Vagina (tissue), 2 donors: ENCODE measurements at regions not wholly inside any gene's neighbourhood (a gene's known extent, or its start where the extent isn't known, plus 50 kb on each side); places are given as distances from the start of the nearest gene placed in this dataset.

Experiments used
- DNase-seq, 2 donors: peaks; one replicate each; pipeline ENCODE4 v3.0.0-alpha.2; 2017; ENCODE audit errors: extremely low spot score in 2 of 2
- H3K27ac ChIP-seq: fragments of 200-600 bp; sonication (generic); one replicate; pipeline ENCODE4 v1.5.1; 2019
- H3K27me3 ChIP-seq: fragments of 200-600 bp; sonication (generic); one replicate; pipeline ENCODE4 v1.5.1; 2019
- H3K36me3 ChIP-seq, 2 donors: fragments of 200-600 bp; sonication (generic); one replicate each; pipeline ENCODE4 v1.5.1; 2017 to 2019
- H3K4me1 ChIP-seq: fragments of 200-600 bp; sonication (generic); one replicate; pipeline ENCODE4 v1.5.1; 2019
- H3K4me3 ChIP-seq, 2 donors: fragments of 200-600 bp; sonication (generic); 1 replicate in 1 of 2; 2 replicates in 1 of 2; pipeline ENCODE4 v1.5.1; 2016 to 2019
- H3K9me3 ChIP-seq: fragments of 200-600 bp; sonication (generic); one replicate; pipeline ENCODE4 v1.5.1; 2019
- POLR2A ChIP-seq, 2 donors: fragments of 450-650 bp; IDR thresholded peaks; one replicate each; pipeline ENCODE4 v1.6.1; 2017; ENCODE audit warnings: antibody characterized with exemption in 2 of 2, mild to moderate bottlenecking in 2 of 2, moderate library complexity in 2 of 2
- POLR2AphosphoS5 ChIP-seq, 2 donors: sonication (generic); formaldehyde crosslinking; IDR thresholded peaks; one replicate each; pipeline ENCODE4 v1.9.0; 2017; ENCODE audit warnings: antibody characterized with exemption in 2 of 2, mild to moderate bottlenecking in 2 of 2, low read depth in 1 of 2; ENCODE audit not compliant: insufficient read depth in 1 of 2
- intact Hi-C: fragments of 100-400 bp; cut with DNase I; formaldehyde crosslinking; loops from one replicate; pipeline ENCODE4 v1.15.1; 2023
- TF ChIP-seq, protein P1 (sequence below), 3 experiments: fragments of 450-650 bp in 2 of 3; fragments of 200-600 bp in 1 of 3; sonication (generic) in 1 of 3; IDR thresholded peaks; one replicate each; pipeline ENCODE4 v1.5.1; 2017 to 2019; ENCODE audit warnings: antibody characterized with exemption in 3 of 3, mild to moderate bottlenecking in 2 of 3, moderate library complexity in 2 of 3

- H3K27ac ChIP-seq: no peak overlapping the region
- intact Hi-C loops: no loop called here
- H3K4me1 ChIP-seq: peaks cover 15% of the 10 kb centered on the region
- H3K9me3 ChIP-seq: no peaks in the 10 kb centered on the region
- no peaks in the 10 kb centered on the region for H3K36me3 ChIP-seq
- TF ChIP-seq POLR2AphosphoS5 (IDR thresholded peaks at IDR 0.05; ENCODE audit: insufficient read depth in 1 of 2, low read depth in 1 of 2) (no peak), POLR2A (IDR thresholded peaks at IDR 0.05) (no peak)
- TF ChIP-seq, protein P1, sequence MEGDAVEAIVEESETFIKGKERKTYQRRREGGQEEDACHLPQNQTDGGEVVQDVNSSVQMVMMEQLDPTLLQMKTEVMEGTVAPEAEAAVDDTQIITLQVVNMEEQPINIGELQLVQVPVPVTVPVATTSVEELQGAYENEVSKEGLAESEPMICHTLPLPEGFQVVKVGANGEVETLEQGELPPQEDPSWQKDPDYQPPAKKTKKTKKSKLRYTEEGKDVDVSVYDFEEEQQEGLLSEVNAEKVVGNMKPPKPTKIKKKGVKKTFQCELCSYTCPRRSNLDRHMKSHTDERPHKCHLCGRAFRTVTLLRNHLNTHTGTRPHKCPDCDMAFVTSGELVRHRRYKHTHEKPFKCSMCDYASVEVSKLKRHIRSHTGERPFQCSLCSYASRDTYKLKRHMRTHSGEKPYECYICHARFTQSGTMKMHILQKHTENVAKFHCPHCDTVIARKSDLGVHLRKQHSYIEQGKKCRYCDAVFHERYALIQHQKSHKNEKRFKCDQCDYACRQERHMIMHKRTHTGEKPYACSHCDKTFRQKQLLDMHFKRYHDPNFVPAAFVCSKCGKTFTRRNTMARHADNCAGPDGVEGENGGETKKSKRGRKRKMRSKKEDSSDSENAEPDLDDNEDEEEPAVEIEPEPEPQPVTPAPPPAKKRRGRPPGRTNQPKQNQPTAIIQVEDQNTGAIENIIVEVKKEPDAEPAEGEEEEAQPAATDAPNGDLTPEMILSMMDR (IDR thresholded peaks at IDR 0.05): no peak
- no peak for DNase-seq
- no peak overlapping the region for H3K4me3 ChIP-seq
- peaks cover 18% of the 10 kb centered on the region for H3K27me3 ChIP-seq
Measured at GRCh38 chr15:96414875-96415274, 84.4 kb downstream of the NR2F2 start.

DNA sequence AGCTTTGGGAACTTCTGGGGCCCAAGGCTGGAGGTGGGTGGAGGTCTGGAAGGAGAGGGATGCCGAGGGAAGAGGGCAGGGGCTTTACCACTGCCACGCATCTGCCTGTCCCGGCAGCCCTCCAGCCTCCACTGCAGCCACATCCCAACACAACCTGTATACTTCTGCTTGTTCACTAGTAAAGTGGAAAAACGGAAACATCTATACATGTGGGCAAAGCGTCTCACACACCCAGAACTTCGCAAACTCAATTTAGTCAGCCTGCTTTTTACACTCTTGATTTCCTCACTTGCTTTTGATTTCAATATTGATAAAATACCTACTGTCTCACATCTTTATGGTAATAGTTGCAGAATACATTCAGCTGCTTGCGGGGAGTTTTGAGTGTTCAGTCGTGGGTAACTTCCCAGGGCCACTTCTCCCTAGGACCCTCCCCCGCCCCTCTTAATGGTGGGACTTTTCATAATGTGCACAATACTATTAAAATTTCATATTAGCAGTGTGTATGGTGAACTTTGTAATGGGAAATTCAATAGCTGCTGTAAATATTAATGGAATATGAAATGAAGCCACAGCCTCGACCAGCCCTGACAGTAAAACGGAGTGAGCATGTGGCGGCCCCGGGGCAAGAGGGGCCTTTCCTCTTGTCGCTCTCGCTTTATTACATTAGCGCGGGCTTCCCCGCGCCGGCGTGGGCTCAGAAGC lies 85.2 kb downstream of the NR2F2 start:
- intact Hi-C loops: no loop called here
- Histone ChIP-seq H3K27me3 (peaks cover 18% of the 10 kb centered on the region), H3K9me3 (no peaks in the 10 kb centered on the region), H3K36me3 (no peaks in the 10 kb centered on the region), H3K27ac (no peak overlapping the region), H3K4me1 (peaks cover 10% of the 10 kb centered on the region), H3K4me3 (no peak overlapping the region)
- TF ChIP-seq, protein P1 (IDR thresholded peaks at IDR 0.05): no peak
- TF ChIP-seq POLR2A (IDR thresholded peaks at IDR 0.05): no peak
- DNase-seq: no peak

DNA sequence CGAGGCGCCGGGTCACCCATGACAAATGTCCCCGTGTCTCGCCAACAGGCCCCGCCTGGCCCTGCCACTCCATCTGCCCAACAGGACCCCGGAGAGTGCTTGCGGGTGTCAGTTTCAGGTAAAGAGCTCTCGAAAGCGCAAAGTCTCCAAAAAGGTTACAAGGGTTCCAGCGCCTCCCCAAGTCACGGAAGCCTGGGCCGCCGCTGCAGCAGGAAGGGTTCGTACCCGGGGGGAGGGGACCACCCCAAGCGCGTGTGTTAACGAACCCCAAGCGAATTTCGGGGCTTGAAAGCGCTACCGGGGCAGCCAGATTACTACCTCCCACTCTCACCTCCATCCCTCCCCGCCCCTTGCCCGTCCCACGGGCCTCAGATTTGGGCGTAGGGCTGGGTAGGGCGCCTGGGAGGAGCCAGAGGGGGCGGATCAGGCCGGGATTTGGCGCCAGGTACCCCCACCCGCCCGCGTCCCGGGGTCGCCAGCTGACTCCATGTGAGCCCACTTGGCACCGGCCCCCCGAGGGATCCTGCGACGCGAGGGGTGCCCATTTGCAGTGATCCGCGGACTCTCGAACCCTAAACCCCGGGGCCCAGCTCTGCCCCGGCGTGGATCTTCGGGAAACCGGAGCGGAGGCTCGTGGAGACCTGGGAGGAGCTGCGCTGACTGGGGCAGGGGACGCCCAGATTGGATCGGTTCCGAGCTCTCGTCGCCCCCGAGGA lies 85.9 kb downstream of the NR2F2 start:
- no peak overlapping the region for H3K27ac ChIP-seq
- no peak for DNase-seq
- no peaks in the 10 kb centered on the region for H3K36me3 ChIP-seq
- peak overlapping the region; percentile 16 to 42 for H3K4me3 ChIP-seq
- peaks cover 10% of the 10 kb centered on the region for H3K4me1 ChIP-seq
- TF ChIP-seq, protein P1 (IDR thresholded peaks at IDR 0.05): no peak
- TF ChIP-seq POLR2A (IDR thresholded peaks at IDR 0.05) (no peak), POLR2AphosphoS5 (IDR thresholded peaks at IDR 0.05; ENCODE audit: insufficient read depth in 1 of 2, low read depth in 1 of 2) (no peak)
- intact Hi-C loops: no loop called here
- no peaks in the 10 kb centered on the region for H3K9me3 ChIP-seq
- H3K27me3 ChIP-seq: peaks cover 18% of the 10 kb centered on the region

GRCh38 chr15:96416934-96417759 lies 86.6 kb downstream of the NR2F2 start:
- Histone ChIP-seq H3K27ac (no peak overlapping the region), H3K27me3 (peaks cover 18% of the 10 kb centered on the region), H3K36me3 (no peaks in the 10 kb centered on the region), H3K9me3 (no peaks in the 10 kb centered on the region), H3K4me3 (peak overlapping the region; percentile 16 to 42), H3K4me1 (peaks cover 10% of the 10 kb centered on the region)
- DNase-seq: no peak
- intact Hi-C loops: no loop called here
- TF ChIP-seq POLR2A (IDR thresholded peaks at IDR 0.05) (no peak), POLR2AphosphoS5 (IDR thresholded peaks at IDR 0.05; ENCODE audit: insufficient read depth in 1 of 2, low read depth in 1 of 2) (no peak)
- TF ChIP-seq, protein P1 (IDR thresholded peaks at IDR 0.05): no peak
